ENCODE measurements at regions not wholly inside any gene's neighbourhood (a gene's known extent, or its start where the extent isn't known, plus 50 kb on each side); places are given as distances from the start of the nearest gene placed in this dataset.

- TF ChIP-seq REST (IDR thresholded peaks at IDR 0.05; ENCODE audit: insufficient read depth in 1 of 2, low read depth in 2 of 2, low read length in 1 of 2), result no peak
- no peak for TF ChIP-seq CTCF (IDR thresholded peaks at IDR 0.05)
- TF ChIP-seq POLR2AphosphoS5 (IDR thresholded peaks at IDR 0.05; ENCODE audit: low read depth, low read length), result no peak
These were observed 102.7 kb upstream of the ARHGAP42 start for GRCh38 chr11:100584201-100584985.

Data from Panc1 (cell line).